IPS-18a (cell line): ENCODE measurements at regions not wholly inside any gene's neighbourhood (a gene's known extent, or its start where the extent isn't known, plus 50 kb on each side); places are given as distances from the start of the nearest gene placed in this dataset.
"Not testable (repeated sequence)": the region's sequence is repeated elsewhere in the genome, so short reads cannot be mapped to it uniquely, and the experiment has no call there.

ENCODE experiments used
- H3K27ac ChIP-seq: one replicate; pipeline ENCODE4 v1.5.1; 2013; ENCODE audit warnings: low read length
- H3K27me3 ChIP-seq: one replicate; pipeline ENCODE4 v1.6.1; 2013; ENCODE audit warnings: mild to moderate bottlenecking, low read length; ENCODE audit not compliant: control insufficient read depth, insufficient read depth
- H3K36me3 ChIP-seq: one replicate; pipeline ENCODE4 v1.6.1; 2013; ENCODE audit warnings: low read depth, low read length; ENCODE audit not compliant: control insufficient read depth
- H3K4me1 ChIP-seq: one replicate; pipeline ENCODE4 v1.6.1; 2013; ENCODE audit warnings: low read depth, low read length; ENCODE audit not compliant: control insufficient read depth
- H3K4me3 ChIP-seq: one replicate; pipeline ENCODE4 v1.5.1; 2013; ENCODE audit warnings: low read length
- H3K9ac ChIP-seq: one replicate; pipeline ENCODE4 v1.6.1; 2013; ENCODE audit warnings: mild to moderate bottlenecking, low read length, moderate library complexity
- H3K9me3 ChIP-seq: one replicate; pipeline ENCODE4 v1.6.1; 2013; ENCODE audit warnings: low read depth, low read length; ENCODE audit not compliant: control insufficient read depth

DNA sequence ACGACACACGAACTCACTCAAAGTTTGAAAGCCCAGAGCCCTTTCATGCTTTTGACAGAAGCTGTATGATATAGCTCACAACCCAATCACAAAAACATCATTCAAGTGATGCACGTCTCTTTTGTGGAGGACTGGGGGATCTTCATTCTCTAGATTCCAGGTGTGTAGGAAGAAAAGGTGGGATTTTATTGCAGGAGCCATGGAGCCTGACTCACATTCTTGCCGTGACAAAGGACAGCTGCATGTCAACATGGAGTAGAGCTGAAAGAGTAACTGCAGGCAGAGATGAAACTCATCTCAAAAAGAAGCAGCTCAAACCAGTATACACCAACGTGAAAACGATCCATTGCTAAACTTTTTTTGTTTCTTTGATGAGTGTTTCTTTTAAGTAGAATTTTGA, 50.9 kb upstream of the PDE1A start:
- no peaks in the 10 kb centered on the region for H3K36me3 ChIP-seq
- no peaks in the 10 kb centered on the region for H3K27me3 ChIP-seq
- H3K9me3 ChIP-seq, result no peaks in the 10 kb centered on the region
- peaks cover 3% of the 10 kb centered on the region for H3K4me1 ChIP-seq
- H3K9ac ChIP-seq, result no peak overlapping the region
- no peak overlapping the region for H3K27ac ChIP-seq
- no peak overlapping the region for H3K4me3 ChIP-seq

DNA sequence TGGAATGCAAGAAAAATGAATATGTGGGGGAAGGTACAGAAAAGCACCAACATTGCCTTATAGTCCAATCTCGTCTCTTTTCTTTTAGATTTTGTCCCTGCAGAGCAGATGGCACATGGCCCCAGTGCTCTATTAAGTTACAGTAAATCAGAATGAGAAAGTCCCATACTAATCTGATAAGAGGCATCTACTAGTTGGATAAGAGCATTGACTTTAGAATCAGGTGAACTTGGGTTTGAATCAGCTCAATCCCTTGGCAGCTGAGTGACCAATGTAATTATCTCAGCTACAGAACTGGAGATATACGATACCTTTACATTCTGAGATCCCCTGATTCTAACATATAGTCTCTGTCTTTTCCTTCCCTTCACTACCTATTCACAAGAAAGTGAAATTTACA, 54.8 kb upstream of the PDE1A start:
- peaks cover 3% of the 10 kb centered on the region for H3K4me1 ChIP-seq
- no peaks in the 10 kb centered on the region for H3K36me3 ChIP-seq
- no peak overlapping the region for H3K27ac ChIP-seq
- no peaks in the 10 kb centered on the region for H3K9me3 ChIP-seq
- no peak overlapping the region for H3K9ac ChIP-seq
- H3K27me3 ChIP-seq, result no peaks in the 10 kb centered on the region
- no peak overlapping the region for H3K4me3 ChIP-seq

DNA sequence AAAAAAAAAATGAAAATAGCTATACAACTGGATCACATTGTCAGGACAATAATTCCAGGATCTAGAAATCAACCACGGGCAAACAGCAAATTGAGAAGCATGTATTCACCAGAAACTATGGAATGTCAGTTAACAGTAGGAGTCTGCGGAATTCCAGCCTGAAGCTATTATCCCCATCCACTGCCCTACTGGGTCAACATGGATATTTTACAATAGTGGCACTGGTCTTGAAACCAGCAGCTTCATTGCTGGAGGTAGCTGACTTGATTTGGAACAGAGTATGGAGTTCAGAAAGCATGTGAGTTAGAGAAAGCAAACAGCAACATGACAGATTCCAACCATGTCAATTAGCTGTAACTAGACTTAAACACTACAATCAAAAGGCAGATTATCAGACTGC, 55.7 kb upstream of the PDE1A start:
- Histone ChIP-seq H3K4me3 (no peak overlapping the region), H3K4me1 (peaks cover 3% of the 10 kb centered on the region), H3K36me3 (no peaks in the 10 kb centered on the region), H3K9ac (no peak overlapping the region), H3K9me3 (no peaks in the 10 kb centered on the region), H3K27ac (no peak overlapping the region), H3K27me3 (no peaks in the 10 kb centered on the region)

DNA sequence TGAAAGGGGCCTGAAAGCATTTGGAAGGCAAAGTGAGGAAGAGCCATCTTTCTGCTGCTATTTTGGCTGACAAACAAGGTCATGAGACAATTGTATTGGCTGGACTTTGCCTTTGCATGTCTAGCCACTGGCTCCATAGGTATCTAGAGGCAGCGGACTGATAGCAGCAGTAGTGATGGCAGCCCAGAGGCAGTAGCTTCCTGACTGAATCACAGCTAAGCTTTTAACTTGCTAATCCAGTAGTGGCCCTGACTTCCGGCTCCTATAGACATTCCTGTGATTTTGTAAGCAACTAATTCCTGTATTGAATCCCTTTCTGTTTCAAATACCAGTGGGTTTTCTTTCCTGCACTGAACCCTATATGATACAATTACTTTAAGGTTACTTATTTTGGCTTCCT, 69.8 kb upstream of the PDE1A start:
- Histone ChIP-seq H3K4me1 (peaks cover 22% of the 10 kb centered on the region), H3K9ac (no peak overlapping the region), H3K36me3 (no peaks in the 10 kb centered on the region), H3K9me3 (no peaks in the 10 kb centered on the region), H3K4me3 (no peak overlapping the region), H3K27ac (no peak overlapping the region), H3K27me3 (no peaks in the 10 kb centered on the region)

DNA sequence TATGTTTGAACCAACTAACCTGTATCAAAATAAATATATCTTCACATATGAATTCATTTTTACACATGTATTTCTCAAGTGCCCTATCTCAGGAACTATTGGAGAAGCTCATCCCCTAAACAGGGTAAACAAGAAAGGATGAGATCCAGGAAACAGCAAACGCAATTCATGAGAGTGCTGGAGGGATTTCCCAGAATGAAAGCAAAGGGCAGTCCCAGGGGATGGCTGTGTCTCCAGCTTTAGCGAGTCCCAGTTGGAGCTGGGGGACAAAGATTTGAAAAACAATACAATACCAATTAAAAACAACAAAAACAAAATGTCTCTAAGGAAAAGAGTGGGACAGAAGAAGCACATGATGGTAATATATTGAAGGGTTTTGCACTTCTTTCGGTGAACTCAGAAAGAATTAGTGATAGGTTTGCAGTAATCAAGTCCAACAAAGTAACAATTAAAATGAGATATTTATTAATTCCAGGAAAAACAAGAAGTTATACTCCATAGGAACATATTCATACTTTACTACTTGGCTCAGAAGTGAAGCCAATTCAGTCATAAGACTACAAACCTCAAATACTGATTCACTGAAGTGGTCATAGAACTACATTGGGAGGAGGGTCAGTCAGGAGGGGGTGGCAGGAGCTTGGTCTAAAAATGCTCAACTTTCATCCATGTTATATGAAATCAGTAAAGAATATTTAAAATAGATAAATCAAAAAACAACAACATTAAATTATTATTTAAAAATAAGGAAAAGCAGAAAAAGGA, 73.1 kb upstream of the PDE1A start:
- no peak overlapping the region for H3K9ac ChIP-seq
- peaks cover 22% of the 10 kb centered on the region for H3K4me1 ChIP-seq
- no peaks in the 10 kb centered on the region for H3K27me3 ChIP-seq
- no peak overlapping the region for H3K27ac ChIP-seq
- H3K9me3 ChIP-seq, result no peaks in the 10 kb centered on the region
- no peaks in the 10 kb centered on the region for H3K36me3 ChIP-seq
- no peak overlapping the region for H3K4me3 ChIP-seq

DNA sequence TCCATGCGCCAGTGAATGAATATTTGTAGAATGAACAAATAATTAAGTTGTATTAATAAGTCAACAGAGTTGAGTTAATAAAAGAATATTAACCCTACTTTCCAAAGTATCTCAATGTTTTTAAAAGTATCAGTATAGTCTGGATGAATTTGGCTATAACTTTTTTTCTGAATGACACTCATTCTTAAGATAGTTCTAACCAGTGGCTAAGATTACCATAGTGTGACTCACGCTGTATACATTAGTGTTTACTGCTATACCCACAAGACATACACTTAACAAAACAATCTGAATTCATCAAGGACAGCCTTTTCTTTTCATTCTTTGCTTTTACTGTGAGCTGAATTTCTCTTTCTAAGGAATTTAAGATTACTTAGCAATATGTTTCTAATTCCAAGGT, 77.0 kb upstream of the PDE1A start:
- peaks cover 17% of the 10 kb centered on the region for H3K4me1 ChIP-seq
- no peak overlapping the region for H3K27ac ChIP-seq
- no peaks in the 10 kb centered on the region for H3K9me3 ChIP-seq
- H3K9ac ChIP-seq, result no peak overlapping the region
- H3K27me3 ChIP-seq, result no peaks in the 10 kb centered on the region
- no peak overlapping the region for H3K4me3 ChIP-seq
- no peaks in the 10 kb centered on the region for H3K36me3 ChIP-seq

DNA sequence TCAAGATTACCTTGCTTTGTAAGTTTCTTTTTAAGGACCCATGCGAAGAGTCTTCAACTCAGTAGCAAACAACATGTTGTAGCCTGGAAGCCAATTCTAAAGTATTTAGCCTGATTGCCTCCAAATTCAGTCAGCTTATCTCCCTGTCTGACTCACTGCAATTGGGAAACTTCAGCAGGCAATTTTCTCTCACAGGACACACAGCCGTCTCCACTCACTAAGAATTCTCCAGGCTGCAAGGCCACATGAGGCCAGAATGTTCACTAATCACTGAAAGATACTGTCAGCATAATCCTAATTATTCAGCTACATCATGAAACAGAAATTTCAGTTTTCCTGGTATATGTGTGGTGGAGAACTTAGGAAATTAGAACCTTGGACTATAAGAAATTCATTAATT, 78.1 kb upstream of the PDE1A start:
- Histone ChIP-seq H3K4me1 (peaks cover 10% of the 10 kb centered on the region), H3K36me3 (no peaks in the 10 kb centered on the region), H3K9me3 (no peaks in the 10 kb centered on the region), H3K27me3 (no peaks in the 10 kb centered on the region), H3K4me3 (no peak overlapping the region), H3K27ac (no peak overlapping the region), H3K9ac (no peak overlapping the region)

DNA sequence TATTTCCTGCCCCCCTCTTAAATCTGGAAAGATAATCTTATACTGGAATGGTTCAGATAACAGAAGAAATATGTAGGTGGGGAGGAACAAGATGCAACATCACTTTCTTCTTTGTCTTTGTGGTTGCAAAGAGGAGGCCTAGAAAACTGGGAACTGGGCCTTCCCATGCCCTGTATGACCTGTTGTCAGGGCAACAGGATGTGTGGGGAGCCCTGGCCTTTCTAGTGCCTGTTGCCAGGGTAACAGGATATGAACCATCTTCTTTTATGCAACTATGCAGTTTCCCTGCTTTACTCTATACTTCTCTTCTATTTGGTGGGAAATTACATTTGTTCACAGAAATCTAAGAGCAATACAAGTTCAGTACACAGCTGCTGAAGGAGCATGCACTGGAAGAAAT, 79.8 kb upstream of the PDE1A start:
- Histone ChIP-seq H3K36me3 (no peaks in the 10 kb centered on the region), H3K27me3 (no peaks in the 10 kb centered on the region), H3K27ac (no peak overlapping the region), H3K4me3 (no peak overlapping the region), H3K9me3 (no peaks in the 10 kb centered on the region), H3K9ac (no peak overlapping the region), H3K4me1 (no peaks in the 10 kb centered on the region)

DNA sequence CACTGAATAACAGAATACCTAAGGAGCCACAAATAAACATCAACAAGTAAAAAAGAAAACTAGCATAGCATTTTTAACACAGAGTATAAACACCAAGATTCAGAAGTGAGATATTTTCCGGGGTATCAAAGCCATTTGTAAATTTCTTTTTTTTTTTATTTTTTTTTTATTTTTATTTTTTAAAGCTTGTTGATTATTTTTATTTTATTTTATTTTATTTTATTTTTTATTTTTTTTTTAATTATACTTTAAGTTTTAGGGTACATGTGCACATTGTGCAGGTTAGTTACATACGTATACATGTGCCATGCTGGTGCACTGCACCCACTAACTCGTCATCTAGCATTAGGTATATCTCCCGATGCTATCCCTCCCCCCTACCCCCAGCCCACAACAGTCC, 81.7 kb upstream of the PDE1A start:
- not testable (repeated sequence) for H3K4me3 ChIP-seq, H3K36me3 ChIP-seq, H3K27ac ChIP-seq, H3K27me3 ChIP-seq, H3K9ac ChIP-seq, H3K4me1 ChIP-seq, H3K9me3 ChIP-seq

DNA sequence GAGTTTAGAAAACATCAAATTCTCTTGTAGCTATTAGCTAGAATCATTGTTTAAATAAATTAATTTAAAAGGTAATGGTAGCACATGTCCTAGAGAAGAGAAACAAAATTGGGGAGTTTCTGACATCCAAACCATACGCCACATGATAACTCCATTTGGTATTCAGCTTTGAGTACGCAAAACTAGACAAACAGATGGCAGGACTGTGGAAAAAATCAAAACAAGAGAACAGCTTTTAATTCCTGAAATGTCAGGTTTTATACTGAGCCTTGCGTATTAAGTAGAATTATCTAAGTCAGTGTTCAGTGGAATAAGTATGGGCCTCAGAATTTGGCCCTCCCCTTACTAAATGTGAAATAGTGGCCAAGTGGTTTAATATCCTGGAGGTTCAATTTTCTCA, 82.4 kb upstream of the PDE1A start:
- H3K27ac ChIP-seq, result no peak overlapping the region
- no peaks in the 10 kb centered on the region for H3K4me1 ChIP-seq
- H3K9me3 ChIP-seq, result no peaks in the 10 kb centered on the region
- H3K27me3 ChIP-seq, result no peaks in the 10 kb centered on the region
- H3K36me3 ChIP-seq, result no peaks in the 10 kb centered on the region
- no peak overlapping the region for H3K4me3 ChIP-seq
- no peak overlapping the region for H3K9ac ChIP-seq

DNA sequence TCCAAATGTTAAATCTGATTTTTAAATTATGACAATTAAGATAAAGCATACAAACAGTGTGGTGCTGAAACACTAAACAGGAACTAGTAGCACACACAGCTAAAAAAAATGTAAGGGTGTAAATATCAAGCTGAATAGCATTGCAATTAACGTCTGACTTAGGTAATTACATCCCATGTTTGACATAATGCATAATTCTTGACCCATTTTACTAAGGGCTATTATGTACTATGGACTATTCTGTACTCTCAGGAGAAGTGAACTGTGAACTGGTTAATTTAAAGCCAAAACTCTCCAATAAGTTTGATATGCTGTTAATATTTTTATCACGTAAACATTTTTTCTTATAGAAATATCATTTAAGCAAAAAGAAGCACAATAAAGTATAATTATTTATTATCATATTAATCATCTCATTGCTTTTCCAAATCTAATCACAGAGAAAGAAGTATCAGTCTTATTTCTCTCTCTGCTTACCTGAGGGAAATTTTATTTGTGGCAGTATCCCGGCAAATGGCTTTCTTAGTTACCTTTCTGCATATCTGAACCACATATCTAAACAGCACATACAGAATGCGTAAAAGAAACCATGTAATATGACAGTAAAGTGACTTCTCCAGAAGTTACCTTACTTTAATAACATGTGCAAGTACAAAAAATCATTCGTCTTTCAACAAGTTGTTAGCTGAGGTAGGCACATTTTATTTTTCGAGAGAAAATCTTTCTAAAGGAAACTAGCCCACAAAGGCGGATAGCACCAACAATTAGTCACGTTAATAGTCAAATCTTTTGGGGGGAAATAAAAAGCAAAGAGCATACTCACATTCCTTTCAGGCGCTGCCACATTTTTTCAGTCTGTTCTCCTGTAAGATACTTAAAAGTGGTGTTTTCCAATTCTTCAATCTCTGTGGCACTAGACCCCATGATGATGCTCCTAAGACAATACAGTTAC, 94.9 kb upstream of the PDE1A start:
- Histone ChIP-seq H3K9ac (no peak overlapping the region), H3K4me3 (no peak overlapping the region), H3K27ac (no peak overlapping the region), H3K4me1 (peaks cover 4% of the 10 kb centered on the region), H3K9me3 (no peaks in the 10 kb centered on the region), H3K27me3 (no peaks in the 10 kb centered on the region), H3K36me3 (no peaks in the 10 kb centered on the region)
